A549 (cell line): ENCODE measurements at regions not wholly inside any gene's neighbourhood (a gene's known extent, or its start where the extent isn't known, plus 50 kb on each side); places are given as distances from the start of the nearest gene placed in this dataset.
A peak's percentile ranks its signal among the peaks of the same experiment; 100 is the strongest.

Experiments
- ATAC-seq, 2 experiments: fragments of 200-7000 bp in 1 of 2; fragments of >200 bp in 1 of 2; cut with Nextera tagmentation in 1 of 2; cut with Tn5 transposase in 1 of 2; 3 replicates each; pipeline versions ENCODE4 v1.8.0 to v1.9.1; 2018 to 2020; ENCODE audit warnings: mild to moderate bottlenecking in 1 of 2, moderate library complexity in 1 of 2
- CTCF ChIA-PET: fragments of 300-600 bp; sonication (Branson Sonifier 250); formaldehyde crosslinking; extraction: SDS; loops from one replicate; lab custom pipeline; 2021; ENCODE audit warnings: antibody characterized with exemption, inconsistent platforms; lab: Yijun Ruan, JAX
- POLR2A ChIA-PET: fragments of 350-600 bp; formaldehyde crosslinking; extraction: SDS; loops from one replicate; lab custom pipeline; 2021; ENCODE audit warnings: antibody characterized with exemption, inconsistent platforms; lab: Yijun Ruan, JAX
- DNase-seq, 2 experiments: peaks; one replicate each; pipeline versions ENCODE4 v3.0.0 to v3.0.0-alpha.2; 2011 to 2016; ENCODE audit warnings: low read depth in 1 of 2, low spot score in 1 of 2
- FAIRE-seq: peaks from 2 replicates; lab custom pipeline; 2011; peaks lifted over from hg19 to GRCh38; lab: Jason Lieb, UNC
- H3K27ac ChIP-seq, 2 experiments: fragments of >200 bp; sonication (Bioruptor Twin); formaldehyde crosslinking; 3 replicates each; pipeline ENCODE4 v1.5.1; 2016 to 2017
- H3K4me1 ChIP-seq: fragments of >200 bp; sonication (Bioruptor Twin); formaldehyde crosslinking; 3 replicates; pipeline ENCODE4 v1.6.1; 2016
- H3K4me2 ChIP-seq: fragments of >200 bp; sonication (Bioruptor Twin); formaldehyde crosslinking; 3 replicates; pipeline ENCODE4 v1.6.1; 2016
- H3K4me3 ChIP-seq: fragments of >200 bp; sonication (Bioruptor Twin); formaldehyde crosslinking; 3 replicates; pipeline ENCODE4 v1.5.1; 2016
- H3K9me3 ChIP-seq: fragments of >200 bp; sonication (Bioruptor Twin); formaldehyde crosslinking; 3 replicates; pipeline ENCODE4 v1.6.1; 2016
- CBX2 ChIP-seq: fragments of 200-600 bp; sonication (generic); IDR thresholded peaks from 2 replicates; pipeline ENCODE4 v1.6.1; 2016; ENCODE audit warnings: low read depth, mild to moderate bottlenecking, borderline replicate concordance
- CHD2 ChIP-seq: fragments of 150-350 bp; IDR thresholded peaks from 2 replicates; pipeline ENCODE4 v1.6.1; 2014; ENCODE audit warnings: low read length; ENCODE audit not compliant: partially characterized antibody
- ESRRA ChIP-seq: fragments of 150-350 bp; IDR thresholded peaks from 2 replicates; pipeline ENCODE4 v1.6.1; 2014; ENCODE audit warnings: mild to moderate bottlenecking, low read length, borderline replicate concordance
- FOSL2 ChIP-seq, 2 experiments: fragments of 450-650 bp in 1 of 2; fragments of >200 bp in 1 of 2; sonication (Bioruptor Twin) in 1 of 2; formaldehyde crosslinking; IDR thresholded peaks; 2 replicates each; pipeline versions ENCODE4 v1.5.0 to v1.6.1; 2016 to 2020; ENCODE audit warnings: mild to moderate bottlenecking in 1 of 2, moderate library complexity in 1 of 2
- KDM1A ChIP-seq: fragments of 200-600 bp; sonication (generic); IDR thresholded peaks from 2 replicates; pipeline ENCODE4 v1.6.1; 2016; ENCODE audit warnings: low read depth, mild to moderate bottlenecking
- MAFK ChIP-seq: fragments of 450-650 bp; IDR thresholded peaks from 2 replicates; pipeline ENCODE4 v1.6.1; 2014; ENCODE audit not compliant: partially characterized antibody
- NR3C1 ChIP-seq: fragments of >200 bp; sonication (Bioruptor Twin); formaldehyde crosslinking; IDR thresholded peaks from 3 replicates; pipeline ENCODE4 v1.6.1; 2017
- POLR2A ChIP-seq: IDR thresholded peaks from 2 replicates; pipeline ENCODE4 v1.6.1; 2012; ENCODE audit warnings: mild to moderate bottlenecking, low read length
- POLR2AphosphoS2 ChIP-seq: conservative IDR thresholded peaks from 2 replicates; pipeline ENCODE4 v1.6.1; 2012; ENCODE audit warnings: low read length, improper control_type of control experiment, inconsistent platforms
- RARB ChIP-seq: fragments of 250-450 bp; sonication (Bioruptor Pico); IDR thresholded peaks from 2 replicates; pipeline ENCODE4 v1.8.0; 2021; ENCODE audit warnings: mild to moderate bottlenecking, moderate library complexity
- SMC3 ChIP-seq: fragments of >200 bp; sonication (Bioruptor Twin); formaldehyde crosslinking; IDR thresholded peaks from 3 replicates; pipeline ENCODE4 v1.6.1; 2018; ENCODE audit warnings: inconsistent platforms
- SREBF2 ChIP-seq: fragments of 450-650 bp; IDR thresholded peaks from 2 replicates; pipeline ENCODE4 v1.6.1; 2014; ENCODE audit warnings: mild to moderate bottlenecking, moderate library complexity
- TFCP2L1 ChIP-seq: fragments of 250-450 bp; sonication (Bioruptor Pico); IDR thresholded peaks from 2 replicates; pipeline ENCODE4 v1.5.0; 2021; ENCODE audit warnings: mild to moderate bottlenecking
- TP53 ChIP-seq: fragments of 250-450 bp; sonication (Bioruptor Pico); IDR thresholded peaks from 2 replicates; pipeline ENCODE4 v1.5.0; 2021; ENCODE audit warnings: mild to moderate bottlenecking, moderate library complexity
- ZC3H11A ChIP-seq: fragments of 450-650 bp; IDR thresholded peaks from 2 replicates; pipeline ENCODE4 v1.6.1; 2014; ENCODE audit warnings: antibody characterized with exemption, mild to moderate bottlenecking
- WGBS: methylation state at CpG from one replicate; pipeline ENCODE4 v1.1.6; 2017; ENCODE audit errors: missing lambda C conversion rate; 5-methylcytosine and 5-hydroxymethylcytosine counted together
- TF ChIP-seq, protein P1 (sequence below): IDR thresholded peaks from 2 replicates; pipeline ENCODE4 v1.6.1; 2012
- TF ChIP-seq, protein P2 (sequence below): fragments of >200 bp; sonication (Bioruptor Twin); formaldehyde crosslinking; IDR thresholded peaks from 3 replicates; pipeline ENCODE4 v1.5.1; 2016

DNA sequence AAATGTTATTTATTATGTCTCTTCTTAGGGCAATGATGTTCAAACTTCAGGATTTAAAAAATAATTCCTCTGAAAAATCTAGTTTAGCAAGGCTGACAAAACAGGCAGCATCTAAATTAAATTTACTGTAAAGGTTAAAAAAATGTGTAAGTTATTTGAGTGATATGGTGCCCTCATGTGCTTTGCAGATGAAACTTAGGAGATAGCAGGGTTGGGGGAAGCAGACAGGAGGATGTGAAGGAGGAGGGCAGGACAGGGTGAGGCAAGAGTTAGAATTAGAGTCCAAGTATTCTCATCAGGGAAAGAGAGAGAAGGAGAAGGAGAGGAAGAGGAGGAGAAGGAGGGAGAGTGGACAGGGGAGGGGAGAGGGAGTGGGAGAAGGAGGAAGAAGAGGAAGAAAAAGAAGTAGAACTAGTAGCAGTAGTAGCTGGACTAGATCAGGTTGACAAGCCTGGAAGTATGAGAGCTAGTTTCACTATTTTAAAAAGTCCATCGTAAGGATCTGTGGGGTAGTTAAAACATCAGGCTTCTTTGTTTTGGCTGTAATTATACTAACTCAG lies 141.2 kb upstream of the SESN3 start (continued):
- TF ChIP-seq NR3C1 = no peak
- TF ChIP-seq, protein P1, sequence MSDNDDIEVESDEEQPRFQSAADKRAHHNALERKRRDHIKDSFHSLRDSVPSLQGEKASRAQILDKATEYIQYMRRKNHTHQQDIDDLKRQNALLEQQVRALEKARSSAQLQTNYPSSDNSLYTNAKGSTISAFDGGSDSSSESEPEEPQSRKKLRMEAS = no peak
- no peak for TF ChIP-seq CBX2
- TF ChIP-seq RARB (CRISPR knock-in tag) = no peak

DNA sequence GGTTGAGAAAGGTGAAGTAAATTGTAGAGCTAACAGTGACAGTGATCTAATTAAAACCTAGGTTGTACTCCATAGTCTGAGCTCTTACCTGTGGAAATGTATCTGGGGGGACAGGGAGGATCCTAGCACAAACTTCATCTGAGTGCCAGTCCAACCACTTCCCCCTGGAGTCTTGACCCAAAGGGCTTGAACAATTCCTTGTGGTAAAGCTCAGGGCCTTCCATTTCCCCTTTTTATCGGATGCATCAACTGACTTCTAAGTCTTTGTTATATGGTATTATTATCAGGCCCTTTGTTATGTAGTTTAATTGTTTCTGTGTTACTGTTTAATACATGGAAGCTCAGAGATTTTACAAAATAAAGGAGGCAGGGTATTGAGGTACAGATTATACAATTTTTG lies 140.2 kb upstream of the SESN3 start:
- CTCF ChIA-PET = no interaction called here
- Histone ChIP-seq H3K4me1 (no peaks in the 10 kb centered on the region), H3K4me3 (no peak overlapping the region), H3K27ac (no peak overlapping the region), H3K4me2 (no peak overlapping the region), H3K9me3 (no peaks in the 10 kb centered on the region)
- DNase-seq (no peak), FAIRE-seq (no peak), ATAC-seq (no peak)
- 87% methylated on average over 1 of the region's 1 CpG for WGBS
- POLR2A ChIA-PET = no interaction called here
- TF ChIP-seq ESRRA (no peak), CBX2 (no peak), POLR2AphosphoS2 (no peak), ZC3H11A (no peak), FOSL2 (IDR thresholded peaks at IDR 0.05) (no peak), FOSL2 (CRISPR knock-in tag; IDR thresholded peaks at IDR 0.05) (no peak), SMC3 (no peak), MAFK (no peak), KDM1A (no peak), SREBF2 (no peak), POLR2A (no peak)

DNA sequence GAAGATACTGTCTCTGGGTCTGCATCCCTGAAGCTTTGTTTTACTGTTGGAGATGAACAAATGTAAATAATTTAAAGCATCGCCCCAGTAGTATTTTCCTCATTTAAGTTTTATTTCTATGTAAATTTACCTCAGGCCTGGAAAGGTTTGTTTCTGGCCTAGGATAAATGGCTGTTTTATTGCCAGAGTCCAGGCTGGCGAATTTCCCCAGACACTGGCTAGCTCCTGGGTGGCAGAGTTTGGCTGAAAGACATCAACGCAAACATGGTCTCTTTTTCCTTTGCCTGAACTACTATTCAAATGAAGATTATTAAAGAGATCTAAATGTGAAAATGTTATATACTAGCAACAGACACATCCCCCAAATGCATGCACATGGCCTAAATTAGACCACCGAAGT lies 136.7 kb upstream of the SESN3 start:
- no peak for FAIRE-seq
- Histone ChIP-seq H3K4me2 (no peak overlapping the region), H3K4me1 (peaks cover 25% of the 10 kb centered on the region), H3K4me3 (no peak overlapping the region), H3K27ac (no peak overlapping the region), H3K9me3 (no peaks in the 10 kb centered on the region)
- no peak for ATAC-seq
- ChIA-PET POLR2A (no interaction called here), CTCF (no interaction called here)
- no peak for DNase-seq
- no peak for TF ChIP-seq TFCP2L1 (CRISPR knock-in tag)
- 65% methylated on average over 4 of the region's 4 CpGs for WGBS

DNA sequence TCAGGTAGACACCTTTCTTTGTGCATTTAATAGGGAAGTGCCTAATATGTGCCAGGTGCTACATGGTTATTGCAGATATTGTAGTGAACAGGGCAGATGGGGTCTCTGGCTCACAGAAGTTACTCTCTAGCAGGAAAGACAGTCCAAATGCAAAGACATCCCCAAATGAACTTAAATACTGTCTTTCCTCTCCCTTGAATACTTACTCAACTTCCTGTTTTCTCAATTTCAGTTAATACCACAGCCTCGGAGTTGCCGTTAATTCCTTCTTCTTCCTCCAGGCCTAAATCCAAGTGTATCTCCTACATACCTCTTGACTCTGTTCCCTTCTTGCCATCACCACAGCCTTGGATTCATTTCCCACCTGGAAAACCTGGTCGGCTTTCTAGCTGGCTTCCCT lies 134.3 kb upstream of the SESN3 start:
- TF ChIP-seq, protein P2, sequence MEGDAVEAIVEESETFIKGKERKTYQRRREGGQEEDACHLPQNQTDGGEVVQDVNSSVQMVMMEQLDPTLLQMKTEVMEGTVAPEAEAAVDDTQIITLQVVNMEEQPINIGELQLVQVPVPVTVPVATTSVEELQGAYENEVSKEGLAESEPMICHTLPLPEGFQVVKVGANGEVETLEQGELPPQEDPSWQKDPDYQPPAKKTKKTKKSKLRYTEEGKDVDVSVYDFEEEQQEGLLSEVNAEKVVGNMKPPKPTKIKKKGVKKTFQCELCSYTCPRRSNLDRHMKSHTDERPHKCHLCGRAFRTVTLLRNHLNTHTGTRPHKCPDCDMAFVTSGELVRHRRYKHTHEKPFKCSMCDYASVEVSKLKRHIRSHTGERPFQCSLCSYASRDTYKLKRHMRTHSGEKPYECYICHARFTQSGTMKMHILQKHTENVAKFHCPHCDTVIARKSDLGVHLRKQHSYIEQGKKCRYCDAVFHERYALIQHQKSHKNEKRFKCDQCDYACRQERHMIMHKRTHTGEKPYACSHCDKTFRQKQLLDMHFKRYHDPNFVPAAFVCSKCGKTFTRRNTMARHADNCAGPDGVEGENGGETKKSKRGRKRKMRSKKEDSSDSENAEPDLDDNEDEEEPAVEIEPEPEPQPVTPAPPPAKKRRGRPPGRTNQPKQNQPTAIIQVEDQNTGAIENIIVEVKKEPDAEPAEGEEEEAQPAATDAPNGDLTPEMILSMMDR = no peak
- TF ChIP-seq, protein P1 = no peak
- TF ChIP-seq TP53 (CRISPR knock-in tag) (no peak), CHD2 (no peak), MAFK (no peak)
- H3K4me2 ChIP-seq = peak overlapping the region; percentile 65
- ChIA-PET POLR2A (no interaction called here), CTCF (no interaction called here)
- H3K9me3 ChIP-seq = peaks cover 3% of the 10 kb centered on the region; the same call in 1 of the 3 replicates
- H3K27ac ChIP-seq = peak overlapping the region; percentile 51 to 54
- H3K4me3 ChIP-seq = 0 out of 3 replicates have a peak overlapping the region, but pooled peaks have one; percentile 9
- 86% methylated on average over 3 of the region's 3 CpGs for WGBS
- peaks cover 25% of the 10 kb centered on the region for H3K4me1 ChIP-seq
- DNase-seq = no peak
- ATAC-seq = no peak
- no peak for FAIRE-seq
